Hippocampal formation (tissue), 2 donors: ENCODE measurements at regions not wholly inside any gene's neighbourhood (a gene's known extent, or its start where the extent isn't known, plus 50 kb on each side); places are given as distances from the start of the nearest gene placed in this dataset.
"Not testable (repeated sequence)": the region's sequence is repeated elsewhere in the genome, so short reads cannot be mapped to it uniquely, and the experiment has no call there.

Experiments
- DNase-seq, 2 donors: peaks; one replicate each; lab custom pipeline; 2025; lab: John Stamatoyannopoulos, UW

DNA sequence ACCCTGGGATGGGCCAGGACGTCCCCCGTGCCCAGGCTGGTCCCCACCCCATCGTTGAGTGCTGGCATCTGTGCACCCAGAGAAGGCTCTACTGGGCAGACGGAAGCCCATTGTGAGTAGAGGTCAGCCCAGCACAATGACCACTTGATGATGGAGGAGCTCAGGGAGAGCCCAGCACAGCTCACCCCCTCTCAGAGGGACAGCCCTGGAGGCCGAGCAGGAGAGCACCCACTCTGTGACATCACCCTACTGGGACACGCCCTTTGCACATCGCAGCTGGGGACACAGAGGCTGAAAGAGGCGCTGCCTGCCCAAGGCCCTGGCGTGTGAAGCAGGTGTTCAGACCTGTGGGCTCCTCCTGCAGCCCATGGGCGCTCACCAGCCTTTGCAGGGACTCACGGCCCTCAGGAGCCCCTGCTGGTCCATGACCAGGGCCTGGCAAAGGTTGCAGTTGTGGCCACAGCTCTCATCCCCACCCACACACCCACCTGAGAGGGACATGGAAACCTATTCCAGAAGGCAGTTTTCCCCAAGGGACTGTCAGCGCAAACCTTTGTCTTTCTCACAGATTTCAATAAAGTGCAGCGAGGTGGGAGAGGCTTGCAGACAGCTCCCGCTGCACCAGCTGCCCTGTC, 67.2 kb upstream of the PPP2R2D start:
- no peak for DNase-seq

DNA sequence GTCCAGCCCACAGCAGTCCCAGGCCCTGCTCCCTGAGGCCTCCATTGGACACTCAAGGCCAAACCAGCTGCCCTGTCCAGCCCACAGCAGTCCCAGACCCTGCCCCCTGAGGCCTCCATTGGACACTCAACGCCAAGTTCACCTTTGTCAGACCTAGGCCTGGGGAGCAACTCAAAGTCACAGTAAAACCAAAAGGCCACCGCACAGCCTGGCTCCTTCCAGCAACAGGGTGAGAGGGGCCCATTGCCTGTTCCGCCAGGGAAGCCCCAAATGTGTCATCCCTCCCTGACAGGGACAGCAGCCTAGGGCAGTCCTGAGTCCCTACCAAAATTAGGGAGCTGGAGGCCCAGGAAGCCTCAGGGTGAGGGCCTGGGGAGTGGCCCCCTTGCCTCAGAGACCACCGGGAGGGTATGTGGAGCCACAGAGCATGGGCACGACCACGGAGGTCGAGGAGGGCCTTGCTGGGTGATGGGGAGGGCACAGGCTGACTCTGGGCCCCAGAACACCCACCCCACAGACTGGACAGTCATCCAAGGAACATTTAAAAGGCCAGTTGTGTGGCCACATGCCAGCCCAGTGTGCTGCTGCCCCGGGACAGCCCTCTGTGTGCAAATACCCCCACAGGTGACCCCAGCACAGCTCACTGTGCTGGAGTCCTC, 66.5 kb upstream of the PPP2R2D start:
- DNase-seq: no peak

DNA sequence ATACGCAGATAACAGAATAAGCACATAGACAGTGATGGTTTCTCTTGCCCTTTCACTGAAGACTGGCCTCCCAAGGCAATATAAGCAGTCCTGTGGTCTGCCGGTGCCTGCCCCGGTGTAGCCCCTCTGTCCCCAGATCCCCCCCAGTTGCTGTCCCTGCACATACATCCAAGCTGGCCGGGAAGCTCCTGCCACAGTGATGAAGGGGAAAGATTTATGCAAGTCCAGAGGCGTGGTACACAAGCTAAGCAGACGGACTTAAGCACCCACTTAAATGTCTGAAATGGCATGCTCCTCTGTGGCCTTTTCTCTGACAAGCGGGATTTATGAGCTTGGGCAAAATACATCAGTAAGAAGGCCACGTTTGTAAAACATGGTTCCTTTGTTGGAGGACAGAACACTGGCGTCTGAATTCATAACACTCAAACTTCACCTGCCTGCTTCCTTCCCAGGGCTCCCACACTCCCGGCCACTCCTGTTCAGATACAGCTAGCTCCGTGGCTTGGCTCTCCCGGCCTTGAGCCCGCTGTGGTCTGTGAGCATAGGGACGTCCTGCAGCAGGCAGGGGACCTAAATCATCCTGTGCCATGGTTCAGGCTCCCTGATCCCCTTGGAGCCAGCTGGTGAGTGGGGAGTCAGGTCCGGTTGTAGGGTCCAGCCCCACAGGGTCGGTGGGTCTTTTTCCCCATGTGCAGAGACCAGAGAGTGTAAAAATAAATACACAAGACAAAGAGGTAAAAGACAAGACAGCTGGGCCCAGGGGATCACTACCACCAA, 61.7 kb upstream of the PPP2R2D start:
- DNase-seq: no peak

DNA sequence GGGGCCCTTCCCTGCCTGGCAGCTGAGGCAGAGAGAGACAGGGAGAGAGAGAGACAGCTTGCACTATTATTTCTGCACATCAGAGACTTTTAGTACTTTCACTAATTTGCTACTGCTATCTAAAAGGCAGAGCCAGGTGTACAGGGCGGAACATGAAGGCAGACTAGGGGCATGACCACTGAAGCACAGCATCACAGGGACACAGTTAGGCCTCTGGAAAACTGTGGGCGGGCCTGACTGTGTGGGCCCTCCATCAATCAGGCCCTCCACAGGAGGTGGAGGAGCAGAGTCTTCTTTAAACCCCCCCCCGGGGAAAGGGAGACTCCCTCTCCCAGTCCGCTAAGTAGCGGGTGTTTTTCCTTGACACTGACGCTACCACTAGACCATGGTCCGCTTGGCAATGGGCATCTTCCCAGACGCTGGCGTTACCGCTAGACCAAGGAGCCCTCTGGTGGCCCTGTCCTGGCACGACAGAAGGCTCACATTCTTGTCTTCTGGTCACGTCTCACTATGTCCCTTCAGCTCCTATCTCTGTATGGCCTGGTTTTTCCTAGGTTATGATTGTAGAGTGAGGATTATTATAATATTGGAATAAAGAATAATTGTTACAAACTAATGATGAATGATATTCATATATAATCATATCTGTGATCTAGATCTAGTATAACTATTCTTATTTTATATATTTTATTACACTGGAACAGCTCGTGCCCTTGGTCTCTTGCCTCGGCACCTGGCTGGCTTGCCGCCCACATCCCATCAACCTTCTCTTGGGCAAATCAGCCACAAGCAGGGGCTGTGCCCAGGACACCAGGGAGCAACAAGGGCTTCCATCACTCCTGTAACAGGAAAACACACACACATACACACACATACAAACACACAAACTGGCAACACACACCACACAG, 60.7 kb upstream of the PPP2R2D start:
- DNase-seq: not testable (repeated sequence)

DNA sequence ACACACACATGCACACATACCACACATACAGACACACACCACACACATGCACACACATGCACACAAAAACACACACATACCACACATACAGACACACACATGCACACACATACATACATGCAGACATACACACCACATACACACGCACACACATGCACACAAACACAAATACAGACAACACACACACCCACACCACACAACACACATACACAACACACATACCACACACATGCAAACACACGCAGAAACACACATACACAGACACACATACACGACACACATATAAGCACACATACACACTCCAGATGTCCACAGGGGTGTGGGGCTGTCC, 60.1 kb upstream of the PPP2R2D start:
- DNase-seq: no peak

DNA sequence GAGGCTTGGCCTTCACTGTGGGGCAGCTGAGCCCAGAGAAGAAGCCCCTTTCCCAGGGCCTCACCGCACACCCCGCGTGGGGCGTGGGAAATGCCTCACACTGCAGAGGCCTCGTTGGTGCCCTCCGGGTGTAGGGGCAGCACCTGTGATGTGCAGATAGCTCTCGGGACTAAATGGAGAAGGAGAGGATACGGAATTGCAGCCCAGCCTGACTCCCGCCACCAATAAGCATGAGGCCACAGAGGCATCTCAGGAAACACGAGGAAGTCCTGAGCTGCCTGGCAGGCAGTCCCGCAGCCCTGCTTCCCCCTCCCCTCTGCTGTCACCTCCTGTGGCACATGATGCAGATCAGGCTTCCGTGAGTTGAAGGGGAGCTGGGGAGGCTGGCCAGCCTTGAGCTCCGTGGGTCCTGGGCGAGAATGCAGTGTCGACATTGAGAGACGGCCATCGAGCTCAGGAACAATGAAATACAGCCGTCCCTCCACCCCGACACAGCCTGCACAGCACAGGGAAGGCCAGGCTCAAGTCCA, 59.6 kb upstream of the PPP2R2D start:
- no peak for DNase-seq

DNA sequence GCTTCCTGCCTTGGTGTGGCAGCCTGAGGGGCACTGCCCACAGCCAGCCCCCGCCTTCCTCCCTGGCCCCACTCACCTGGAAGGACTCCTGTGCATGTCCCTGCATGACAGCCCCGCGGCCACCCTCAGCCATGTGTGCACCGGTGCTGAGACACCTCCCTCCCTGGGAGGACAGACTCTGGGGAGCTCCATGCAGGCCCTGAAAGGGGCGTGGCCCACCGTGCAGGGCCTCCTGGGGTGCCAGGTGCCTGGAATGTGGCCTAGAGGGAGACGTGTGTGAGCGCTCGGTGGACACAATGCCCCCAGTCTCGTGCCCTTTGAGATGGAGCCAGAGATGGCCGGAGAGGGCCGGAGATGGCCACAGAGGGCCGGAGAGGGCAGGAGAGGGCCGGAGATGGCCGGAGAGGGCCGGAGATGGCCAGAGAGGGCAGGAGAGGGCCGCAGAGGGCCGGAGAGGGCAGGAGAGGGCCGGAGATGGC, 59.1 kb upstream of the PPP2R2D start:
- DNase-seq: no peak

DNA sequence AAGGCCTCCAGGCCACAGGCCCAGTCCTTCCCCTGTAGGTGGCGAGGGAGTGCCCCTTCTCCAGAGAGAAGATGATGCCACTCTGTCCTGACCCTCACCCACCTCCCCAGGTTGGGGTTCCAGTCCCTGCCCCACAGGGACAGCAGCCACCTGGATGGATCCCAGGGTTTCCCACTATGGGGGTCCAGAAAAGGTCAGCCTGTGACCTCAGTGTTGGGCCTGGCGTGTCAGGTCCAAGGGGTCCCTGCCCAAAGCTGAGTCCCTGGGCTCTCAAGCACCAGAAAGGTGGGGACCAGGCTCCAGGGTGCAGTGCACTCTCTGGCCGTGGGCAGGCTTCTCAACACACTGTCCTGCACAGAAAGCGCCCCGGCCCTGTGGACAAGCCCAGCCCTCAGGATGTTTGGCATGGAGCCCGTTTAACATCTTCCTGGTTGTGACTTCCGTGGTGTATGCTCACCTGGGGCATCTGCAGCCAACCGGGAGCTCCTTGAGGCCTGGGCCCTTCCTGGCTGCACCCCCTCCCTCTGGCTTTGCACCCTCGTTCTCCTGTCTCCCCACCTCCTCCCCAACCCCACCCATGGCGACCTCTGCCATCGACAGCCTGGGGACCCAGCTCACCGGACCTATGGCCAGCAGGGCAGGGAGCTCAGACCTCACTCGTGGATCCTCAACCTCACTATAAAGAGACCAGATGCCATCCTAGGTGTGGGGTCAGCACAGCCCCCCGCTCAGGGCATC, 58.3 kb upstream of the PPP2R2D start:
- DNase-seq: no peak

DNA sequence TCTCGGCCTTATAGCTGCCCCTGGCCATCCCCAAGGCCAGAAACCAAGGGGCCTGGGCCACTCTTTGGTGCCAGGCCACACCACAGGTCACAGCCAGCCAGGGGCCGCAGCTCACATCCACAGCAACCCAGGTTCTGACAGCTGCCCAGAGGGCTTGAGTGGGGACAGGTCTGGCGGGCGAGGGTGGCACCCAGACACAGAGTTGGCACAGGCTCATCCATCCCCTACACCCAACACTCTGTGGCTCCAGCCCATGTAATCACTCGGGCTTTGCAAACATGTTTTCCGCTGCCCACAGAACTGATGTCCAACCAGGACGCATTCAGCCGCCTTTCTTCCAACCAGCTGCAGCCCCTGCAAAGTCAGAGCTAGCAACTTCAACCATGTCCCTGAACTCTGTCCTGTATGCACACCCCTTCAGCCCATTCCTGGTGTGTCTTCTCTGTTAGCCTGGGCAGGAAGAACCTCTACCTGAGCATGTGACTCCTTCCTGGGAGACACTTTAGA, 57.7 kb upstream of the PPP2R2D start:
- DNase-seq: no peak

DNA sequence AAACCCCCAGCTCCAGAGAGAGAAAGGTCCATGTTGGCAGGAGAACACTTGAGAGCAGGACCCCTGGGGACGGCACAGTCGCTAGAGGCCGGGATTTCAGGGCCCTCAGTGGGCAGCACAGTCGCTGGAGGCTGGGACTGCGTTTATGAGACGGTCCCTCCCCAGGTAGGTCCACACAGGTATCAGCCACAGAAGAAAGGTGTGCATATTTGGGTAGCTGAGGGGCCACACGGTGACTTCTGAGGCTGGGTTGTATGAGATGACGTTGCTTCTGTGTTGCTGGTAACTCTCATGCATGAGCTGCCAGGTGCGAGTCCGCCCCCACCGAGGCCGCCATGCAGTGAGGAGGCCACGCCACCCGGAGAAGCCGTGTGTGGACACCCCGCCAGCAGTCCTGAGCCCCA, 56.9 kb upstream of the PPP2R2D start:
- no peak for DNase-seq

DNA sequence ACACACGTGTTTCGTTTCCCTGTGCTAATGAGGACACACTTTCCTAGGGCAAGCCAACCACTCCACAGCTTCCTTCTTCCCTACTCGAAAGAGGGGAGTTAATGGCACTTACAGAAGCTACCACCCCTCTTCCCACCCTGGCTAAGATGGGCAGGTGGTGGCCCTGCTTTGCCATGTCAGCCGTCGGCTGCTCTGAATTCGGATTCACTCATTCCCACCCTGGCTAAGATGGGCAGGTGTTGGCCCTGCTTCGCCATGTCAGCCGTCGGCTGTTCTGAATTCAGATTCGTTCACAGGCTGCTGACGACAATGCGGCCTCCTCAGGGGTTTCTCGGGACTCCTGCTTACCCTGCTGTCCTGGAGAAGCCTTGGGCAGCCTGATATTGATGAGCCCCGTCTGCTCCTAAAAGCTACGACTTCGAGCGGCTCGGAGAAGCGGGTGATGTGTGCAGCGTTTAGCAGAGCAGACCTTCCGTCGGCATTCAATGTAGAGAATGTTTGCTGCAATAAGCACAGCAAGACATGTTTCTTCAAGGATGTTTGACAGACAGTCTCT, 56.2 kb upstream of the PPP2R2D start:
- DNase-seq: no peak

DNA sequence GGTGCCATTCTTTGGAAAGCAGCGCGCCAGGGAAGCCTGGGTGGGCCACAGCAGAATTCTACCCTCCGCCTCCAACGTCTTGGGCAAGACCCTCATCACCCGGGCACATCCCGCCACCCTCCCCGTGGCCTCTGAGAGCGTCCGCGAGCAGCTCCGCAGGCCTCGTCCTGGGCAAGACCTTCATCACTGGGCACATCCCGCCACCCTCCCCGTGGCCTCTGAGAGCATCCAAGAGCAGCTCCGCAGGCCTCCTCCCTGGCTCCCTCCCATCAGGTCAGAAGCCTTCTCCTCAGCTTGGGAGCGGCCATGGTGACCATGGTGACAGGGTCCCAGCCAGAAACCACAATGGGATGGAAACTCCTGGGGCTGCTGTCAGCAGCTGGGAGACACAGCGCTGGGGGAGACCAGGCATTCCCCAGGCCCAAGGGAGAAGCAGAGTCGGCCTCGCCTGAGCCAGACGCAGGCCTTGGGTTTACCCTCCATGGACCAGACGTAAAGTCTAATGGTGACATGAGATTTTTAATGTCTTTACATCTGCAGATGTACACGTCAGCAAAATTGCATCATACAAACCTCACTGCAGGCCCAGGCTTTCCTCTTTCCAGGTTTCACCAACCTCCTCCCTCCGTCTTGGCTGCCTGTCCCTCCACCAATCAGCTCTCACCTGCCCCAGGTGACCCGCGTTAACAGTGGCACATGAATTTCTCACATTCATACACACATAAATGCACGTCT, 55.1 kb upstream of the PPP2R2D start:
- no peak for DNase-seq

DNA sequence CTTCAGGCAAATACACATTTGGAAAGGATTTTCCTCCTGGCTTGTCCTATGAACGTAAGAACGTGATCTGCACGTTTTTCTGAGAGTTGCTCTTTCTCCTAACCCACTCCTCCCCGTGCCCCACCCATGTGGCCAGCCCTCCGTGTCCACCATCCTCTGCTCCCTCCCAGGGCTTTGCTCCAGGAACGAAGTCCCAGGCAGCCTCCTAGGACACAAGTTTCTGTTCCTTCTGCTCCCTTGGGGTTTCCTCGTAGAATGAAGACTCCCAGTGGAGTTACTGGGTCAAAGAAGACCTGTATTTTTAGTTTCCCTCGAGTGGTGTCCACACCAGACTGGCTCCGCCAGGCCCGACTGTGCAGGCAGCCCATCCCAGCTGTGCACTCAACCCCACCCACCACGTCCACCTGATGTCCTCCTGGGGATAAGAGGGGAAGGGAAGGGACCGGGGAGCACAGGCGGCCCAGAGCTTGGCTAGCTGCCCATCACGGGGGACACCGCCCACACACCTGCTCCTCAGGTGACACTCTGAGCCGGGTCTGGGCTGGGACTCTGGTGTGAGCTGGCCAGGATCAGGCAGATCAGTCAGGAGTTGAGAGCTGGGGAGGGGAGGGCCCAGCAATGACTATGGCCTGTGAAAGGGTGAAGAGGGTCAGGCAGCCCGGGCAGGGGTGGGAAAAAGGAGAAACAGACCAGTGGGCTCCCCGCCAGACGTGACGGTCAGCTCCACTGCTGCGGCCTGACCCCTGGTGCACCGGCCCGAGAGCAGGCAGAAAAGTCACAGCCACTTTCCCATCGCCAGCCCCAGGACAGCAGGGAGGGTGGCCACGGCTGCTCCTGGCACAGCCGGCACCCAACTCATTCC, 54.3 kb upstream of the PPP2R2D start:
- DNase-seq: no peak

DNA sequence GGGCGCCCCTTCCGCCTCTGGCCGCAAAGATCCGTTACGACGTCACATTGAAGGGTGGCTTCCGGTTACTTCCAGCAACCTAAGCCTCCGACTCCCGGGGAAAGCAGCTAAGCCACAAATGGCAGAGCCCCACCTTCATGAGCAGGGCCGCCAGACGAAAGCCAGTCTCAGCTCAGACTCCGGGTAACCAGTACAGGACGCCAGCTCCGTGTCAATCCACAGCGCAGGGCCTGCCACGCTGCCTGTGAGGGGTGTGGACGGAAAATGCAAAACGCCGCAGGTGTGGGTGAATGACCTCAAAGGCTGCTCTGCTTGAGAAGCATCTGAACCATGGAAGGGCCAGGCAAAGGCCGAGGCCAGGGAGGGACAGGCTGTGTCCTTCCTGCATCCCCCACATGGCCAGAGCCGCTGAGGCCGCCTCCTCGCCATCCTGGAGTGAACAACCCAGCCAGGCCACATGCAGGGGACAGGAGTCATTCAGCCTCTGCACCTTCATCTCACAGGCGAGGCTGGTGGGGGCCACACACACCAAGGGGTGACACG, 53.5 kb upstream of the PPP2R2D start:
- no peak for DNase-seq

DNA sequence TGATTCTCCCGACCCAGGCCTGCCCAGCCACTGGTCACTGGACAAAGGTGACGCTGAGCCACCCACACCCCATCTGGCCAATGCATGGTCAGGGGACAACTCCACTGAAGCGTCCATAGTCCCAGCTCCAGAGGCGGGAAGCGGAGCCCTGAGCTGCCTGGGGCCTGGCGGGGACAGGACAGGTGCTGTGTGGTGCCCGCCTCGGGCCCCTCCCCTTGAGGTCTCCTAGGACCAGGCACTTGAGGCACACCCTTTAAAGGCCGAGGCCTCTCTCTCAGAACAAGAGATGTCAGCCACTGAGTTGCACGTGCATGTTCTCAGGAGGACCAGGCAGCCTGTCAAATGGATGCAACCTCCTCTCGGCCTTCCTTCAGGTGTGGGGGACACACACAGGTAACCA, 52.5 kb upstream of the PPP2R2D start:
- no peak for DNase-seq

DNA sequence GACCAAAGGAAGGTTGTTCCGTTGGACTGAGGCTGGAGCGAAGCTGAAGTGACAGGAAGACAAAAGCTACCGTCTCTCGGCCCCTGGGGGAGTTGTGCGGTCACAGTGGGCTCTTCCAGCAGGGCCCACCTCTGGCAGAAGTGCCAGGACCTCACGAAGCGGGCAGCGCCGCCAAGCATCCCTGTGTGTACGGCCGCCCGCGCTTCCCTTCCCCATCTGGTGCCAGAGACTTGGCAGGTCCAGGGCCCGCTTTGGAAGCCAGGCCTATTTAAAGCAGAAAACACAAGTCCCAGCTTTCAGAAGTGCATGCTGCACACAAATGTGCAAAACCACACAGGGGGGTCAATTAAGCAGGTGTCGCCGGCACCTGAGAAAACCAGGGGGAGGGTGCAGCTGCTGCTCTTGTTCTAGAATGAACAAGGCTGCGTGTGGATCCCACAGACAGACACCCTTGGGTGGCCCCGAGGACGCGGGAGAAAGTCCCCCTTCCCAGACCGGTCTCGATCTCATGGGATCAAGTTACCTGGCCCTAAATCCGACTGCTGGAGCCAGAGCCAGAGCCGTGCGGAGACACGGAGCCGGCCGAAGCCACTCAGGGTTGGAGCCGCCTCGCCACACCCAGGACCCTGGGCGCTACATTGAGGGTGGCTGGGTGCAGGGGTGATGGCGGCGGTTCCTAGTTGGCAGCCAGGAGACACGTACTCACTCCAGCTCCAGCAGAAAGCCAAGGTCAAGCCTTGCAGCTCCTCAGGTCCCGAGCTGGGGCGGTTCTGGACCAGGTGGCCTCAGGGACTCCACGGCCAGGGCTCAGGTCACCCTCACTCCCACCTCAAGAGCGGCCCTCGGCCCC, 51.8 kb upstream of the PPP2R2D start:
- no peak for DNase-seq

DNA sequence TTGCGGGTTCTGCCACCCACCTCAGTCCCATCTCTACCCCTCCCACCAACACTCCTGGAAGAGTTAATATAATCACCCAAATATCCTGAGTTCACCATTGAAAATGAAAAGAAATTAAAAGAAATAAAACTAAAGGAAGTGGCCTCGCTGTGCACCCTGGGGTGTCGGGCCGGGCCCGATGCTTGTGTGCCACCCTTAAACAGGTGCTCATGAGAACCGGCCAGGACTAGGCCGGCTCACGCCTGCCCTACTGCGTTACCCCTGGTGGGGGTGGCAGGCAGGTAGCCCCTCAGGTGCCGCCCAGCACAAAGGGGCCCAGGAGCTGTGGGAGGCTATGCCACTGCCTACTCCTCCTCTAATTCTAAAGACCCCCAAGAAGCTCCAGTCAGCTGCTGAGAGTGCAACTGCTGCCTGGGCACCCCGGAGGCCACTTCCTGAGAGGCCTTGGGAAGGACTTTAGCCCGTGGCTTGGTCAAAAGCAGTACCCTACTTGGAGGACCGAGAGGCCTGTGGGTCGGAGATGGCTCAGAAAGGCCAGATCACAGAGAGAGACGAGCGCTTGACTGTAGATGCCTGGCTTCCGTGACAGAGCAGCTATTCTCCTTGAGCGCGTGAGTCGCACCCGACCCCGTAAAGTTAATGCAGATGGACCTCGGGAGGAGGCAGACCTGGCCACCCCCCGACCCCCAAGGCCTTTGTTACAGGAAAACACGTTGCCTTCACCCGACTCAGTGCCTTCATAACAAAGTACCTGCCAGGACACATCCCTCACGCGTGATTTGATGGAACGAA, 51.0 kb upstream of the PPP2R2D start:
- no peak for DNase-seq
